HepG2 (cell line): ENCODE measurements at regions not wholly inside any gene's neighbourhood (a gene's known extent, or its start where the extent isn't known, plus 50 kb on each side); places are given as distances from the start of the nearest gene placed in this dataset.

Experiments
- ATAC-seq: fragments of 200-7000 bp; cut with Tn5 transposase; 3 replicates; pipeline ENCODE4 v1.9.1; 2020; ENCODE audit warnings: mild to moderate bottlenecking, moderate library complexity
- BruUV-seq: library from RNA; stranded (reverse); fragments of 400-500 nt; replicated peaks from 2 replicates; lab custom pipeline; 2021; lab: Mats Ljungman, UMichigan
- CTCF ChIA-PET: fragments of 300-600 bp; formaldehyde crosslinking; extraction: SDS; loops from one replicate; lab custom pipeline; 2021; ENCODE audit warnings: low total read pairs, inconsistent platforms, low intra/inter-chr PET ratio; lab: Yijun Ruan, JAX
- POLR2A ChIA-PET: fragments of 350-600 bp; sonication (Branson Sonifier 250); formaldehyde crosslinking; loops from one replicate; lab custom pipeline; 2020; ENCODE audit warnings: antibody characterized with exemption, inconsistent platforms; lab: Yijun Ruan, JAX
- DNase-seq: peaks from one replicate; pipeline ENCODE4 v3.0.0-alpha.2; 2015; ENCODE audit warnings: low spot score
- FAIRE-seq: peaks from 3 replicates; lab custom pipeline; 2011; peaks lifted over from hg19 to GRCh38; lab: Jason Lieb, UNC
- H2AFZ ChIP-seq: one replicate; pipeline ENCODE4 v1.6.1; 2011; ENCODE audit warnings: low read length, inconsistent platforms
- H3K27ac ChIP-seq: fragments of 300-600 bp; 3 replicates; pipeline ENCODE4 v1.8.0; 2011; ENCODE audit warnings: mixed run types, mild to moderate bottlenecking, mixed read lengths, low read length, inconsistent platforms; ENCODE audit not compliant: insufficient read depth; ENCODE audit errors: extremely low read length
- H3K27me3 ChIP-seq, 2 experiments: fragments of 200-600 bp in 1 of 2; 2 replicates in 1 of 2; 3 replicates in 1 of 2; pipeline versions ENCODE4 v1.6.0 to v1.8.0; 2011; ENCODE audit warnings: low read length in 2 of 2, mild to moderate bottlenecking in 2 of 2, moderate library complexity in 2 of 2, inconsistent platforms in 1 of 2; ENCODE audit not compliant: insufficient read depth in 2 of 2, control insufficient read depth in 1 of 2
- H3K36me3 ChIP-seq, 2 experiments: fragments of 200-600 bp in 1 of 2; replicated peaks in 1 of 2; 2 replicates in 1 of 2; 3 replicates in 1 of 2; pipeline versions ENCODE4 v1.5.1 to v1.8.0; 2011; ENCODE audit warnings: low read length in 2 of 2, inconsistent platforms in 1 of 2; ENCODE audit not compliant: insufficient read depth in 2 of 2, control insufficient read depth in 1 of 2
- H3K4me1 ChIP-seq: 2 replicates; pipeline ENCODE4 v1.5.1; 2012; ENCODE audit warnings: low read length, inconsistent platforms; ENCODE audit not compliant: insufficient read depth
- H3K4me2 ChIP-seq: 2 replicates; pipeline ENCODE4 v1.6.0; 2011; ENCODE audit warnings: low read depth, low read length, inconsistent platforms
- H3K4me3 ChIP-seq, 3 experiments: fragments of 200-600 bp in 1 of 3; sonication (generic), shearing (Covaris generic) in 1 of 3; replicated peaks in 1 of 3; 2 replicates each; pipeline ENCODE4 v1.5.1; 2011 to 2016; ENCODE audit warnings: low read length in 3 of 3, inconsistent platforms in 2 of 3, low read depth in 2 of 3, mild to moderate bottlenecking in 2 of 3, control low read depth in 1 of 3, mixed read lengths in 1 of 3; ENCODE audit not compliant: insufficient read depth in 1 of 3
- H3K79me2 ChIP-seq: one replicate; pipeline ENCODE4 v1.6.1; 2011; ENCODE audit warnings: low read length, inconsistent platforms; ENCODE audit not compliant: insufficient read depth
- H3K9ac ChIP-seq: 2 replicates; pipeline ENCODE4 v1.6.0; 2011; ENCODE audit warnings: mild to moderate bottlenecking, low read depth, low read length, inconsistent platforms; ENCODE audit not compliant: insufficient read depth
- H3K9me3 ChIP-seq: 2 replicates; pipeline ENCODE4 v1.5.1; 2012; ENCODE audit warnings: mild to moderate bottlenecking, low read length
- H4K20me1 ChIP-seq: 2 replicates; pipeline ENCODE4 v1.6.0; 2011; ENCODE audit warnings: inconsistent platforms, mild to moderate bottlenecking, low read length, moderate library complexity; ENCODE audit not compliant: insufficient read depth
- ATF7 ChIP-seq, 2 experiments: fragments of 450-650 bp in 1 of 2; sonication (generic) in 1 of 2; formaldehyde crosslinking in 1 of 2; IDR thresholded peaks; 2 replicates each; pipeline versions ENCODE4 v1.4.0 to v1.6.1; 2016 to 2020; ENCODE audit warnings: antibody characterized with exemption in 1 of 2, mild to moderate bottlenecking in 1 of 2, missing genetic modification reagents in 1 of 2
- ERF ChIP-seq: IDR thresholded peaks from 2 replicates; pipeline ENCODE4 v1.6.1; 2018; ENCODE audit warnings: missing biosample characterization, missing genetic modification reagents
- HDAC2 ChIP-seq: sonication (generic); formaldehyde crosslinking; IDR thresholded peaks from 2 replicates; pipeline ENCODE4 v1.4.0; 2020; ENCODE audit warnings: missing genetic modification reagents
- KDM3A ChIP-seq: IDR thresholded peaks from 2 replicates; pipeline ENCODE4 v1.6.1; 2018; ENCODE audit warnings: low read depth, missing compliant biosample characterization
- NR3C1 ChIP-seq: sonication (generic); formaldehyde crosslinking; IDR thresholded peaks from 2 replicates; pipeline ENCODE4 v1.4.0; 2020; ENCODE audit warnings: missing genetic modification reagents
- RBFOX2 ChIP-seq: fragments of 200-400 bp; formaldehyde crosslinking; IDR thresholded peaks from 2 replicates; pipeline ENCODE4 v1.6.1; 2017; ENCODE audit warnings: low read depth, mild to moderate bottlenecking, low read length
- SETDB1 ChIP-seq: sonication (generic); formaldehyde crosslinking; IDR thresholded peaks from 2 replicates; pipeline ENCODE4 v1.5.1; 2020; ENCODE audit warnings: missing genetic modification reagents, mild to moderate bottlenecking, borderline replicate concordance
- SRSF9 ChIP-seq: fragments of 200-400 bp; formaldehyde crosslinking; IDR thresholded peaks from 2 replicates; pipeline ENCODE4 v1.6.1; 2018; ENCODE audit warnings: borderline replicate concordance, mild to moderate bottlenecking, low read depth, low read length; ENCODE audit not compliant: insufficient read depth, poor library complexity, severe bottlenecking
- TBP ChIP-seq: sonication (generic); formaldehyde crosslinking; IDR thresholded peaks from 2 replicates; pipeline ENCODE4 v1.5.0; 2020; ENCODE audit warnings: missing genetic modification reagents
- ZBTB21 ChIP-seq: sonication (generic); formaldehyde crosslinking; IDR thresholded peaks from 2 replicates; pipeline ENCODE4 v1.4.0; 2020; ENCODE audit warnings: missing genetic modification reagents
- ZNF292 ChIP-seq: sonication (generic); formaldehyde crosslinking; IDR thresholded peaks from 2 replicates; pipeline ENCODE4 v1.8.1; 2022; ENCODE audit warnings: mild to moderate bottlenecking, low read depth, missing genetic modification reagents, borderline replicate concordance
- ZNF317 ChIP-seq: sonication (generic); formaldehyde crosslinking; IDR thresholded peaks from 2 replicates; pipeline ENCODE4 v1.5.0; 2020; ENCODE audit warnings: mild to moderate bottlenecking, missing genetic modification reagents
- ZNF501 ChIP-seq: sonication (generic); formaldehyde crosslinking; IDR thresholded peaks from 2 replicates; pipeline ENCODE4 v1.5.1; 2020; ENCODE audit warnings: mild to moderate bottlenecking, moderate library complexity, missing genetic modification reagents
- ZNF615 ChIP-seq: sonication (generic); formaldehyde crosslinking; IDR thresholded peaks from 2 replicates; pipeline ENCODE4 v1.5.0; 2020; ENCODE audit warnings: mild to moderate bottlenecking, missing genetic modification reagents, borderline replicate concordance
- ZNF724P ChIP-seq: sonication (generic); formaldehyde crosslinking; IDR thresholded peaks from 2 replicates; pipeline ENCODE4 v1.8.0; 2022; ENCODE audit warnings: missing genetic modification reagents, borderline replicate concordance
- ZNF768 ChIP-seq: sonication (generic); formaldehyde crosslinking; IDR thresholded peaks from 2 replicates; pipeline ENCODE4 v1.4.0; 2020; ENCODE audit warnings: missing genetic modification reagents
- ZNF772 ChIP-seq: sonication (generic); formaldehyde crosslinking; IDR thresholded peaks from 2 replicates; pipeline ENCODE4 v1.5.0; 2020; ENCODE audit warnings: mild to moderate bottlenecking, missing genetic modification reagents
- WGBS: methylation state at CpG from one replicate; pipeline ENCODE4 v1.1.6; 2017; ENCODE audit warnings: low lambda C conversion rate; 5-methylcytosine and 5-hydroxymethylcytosine counted together
- in situ Hi-C: cut with HindIII; loops from 2 replicates; pipeline ENCODE4 v1.10.0; 2017; ENCODE audit warnings: low pct_unique_long_range_greater_than_20kb; ENCODE audit not compliant: extremely low pct_ligation_motif_present
- intact Hi-C: fragments of 100-400 bp; cut with micrococcal nuclease; formaldehyde crosslinking; loops from one replicate; pipeline ENCODE4 v1.10.0; 2022; ENCODE audit not compliant: unreplicated experiment
- TF ChIP-seq, protein P1 (sequence below): sonication (generic); formaldehyde crosslinking; IDR thresholded peaks from 2 replicates; pipeline ENCODE4 v1.5.0; 2020; ENCODE audit warnings: missing genetic modification reagents
- TF ChIP-seq, protein P2 (sequence below): sonication (generic); formaldehyde crosslinking; IDR thresholded peaks from 2 replicates; pipeline ENCODE4 v1.8.1; 2023; ENCODE audit warnings: mild to moderate bottlenecking, moderate library complexity, missing genetic modification reagents

DNA sequence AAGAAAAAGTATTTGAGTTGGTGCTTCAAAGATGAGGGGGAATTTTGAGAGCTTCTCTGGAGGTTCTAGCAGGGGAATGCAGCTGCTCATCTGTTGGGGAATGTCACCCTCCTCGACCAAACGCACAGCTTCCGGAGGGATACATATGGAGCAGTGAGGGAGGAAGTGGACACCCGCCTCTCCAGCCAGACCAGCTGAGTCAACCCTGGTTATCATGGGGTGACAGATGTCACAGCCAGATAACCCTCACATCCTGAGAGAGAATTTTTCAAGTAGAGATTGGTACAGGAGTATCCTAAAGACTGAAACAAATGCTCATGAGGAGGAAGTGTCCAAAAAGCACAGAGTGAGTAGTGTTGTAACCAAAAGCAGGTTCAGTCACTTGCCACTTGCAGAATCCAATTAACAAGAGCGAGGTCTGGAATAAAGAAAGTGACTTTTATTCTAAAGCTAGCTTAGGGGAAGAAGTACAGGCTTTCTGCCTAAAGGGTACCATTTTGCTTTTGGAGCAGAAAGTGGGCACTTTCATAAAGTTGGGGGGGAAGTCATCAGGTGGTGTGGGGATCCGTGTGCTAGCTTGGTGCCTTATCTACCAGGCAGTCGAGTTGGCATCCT, 395.2 kb downstream of the RAD51AP2 start:
- intact Hi-C loops = loop anchor here (10.0 kb wide), 1 partner anchor 662 kb away; no protein-coding TSS in a partner anchor
- TF ChIP-seq ZNF501 (CRISPR knock-in tag) (no peak), ZBTB21 (CRISPR knock-in tag) (no peak), ZNF724P (CRISPR knock-in tag) (no peak), SETDB1 (CRISPR knock-in tag) (no peak), ZNF772 (no peak), HDAC2 (no peak), SRSF9 (no peak), ATF7 (IDR thresholded peaks at IDR 0.05) (no peak), ATF7 (CRISPR knock-in tag; IDR thresholded peaks at IDR 0.05) (no peak), KDM3A (no peak), TBP (CRISPR knock-in tag) (no peak), NR3C1 (CRISPR knock-in tag) (no peak), RBFOX2 (no peak), ZNF615 (no peak), ZNF317 (CRISPR knock-in tag) (no peak), ZNF768 (CRISPR knock-in tag) (no peak), ERF (no peak), ZNF292 (CRISPR knock-in tag) (no peak)
- TF ChIP-seq, protein P1, sequence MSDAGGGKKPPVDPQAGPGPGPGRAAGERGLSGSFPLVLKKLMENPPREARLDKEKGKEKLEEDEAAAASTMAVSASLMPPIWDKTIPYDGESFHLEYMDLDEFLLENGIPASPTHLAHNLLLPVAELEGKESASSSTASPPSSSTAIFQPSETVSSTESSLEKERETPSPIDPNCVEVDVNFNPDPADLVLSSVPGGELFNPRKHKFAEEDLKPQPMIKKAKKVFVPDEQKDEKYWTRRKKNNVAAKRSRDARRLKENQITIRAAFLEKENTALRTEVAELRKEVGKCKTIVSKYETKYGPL (CRISPR knock-in tag) = no peak
- TF ChIP-seq, protein P2, sequence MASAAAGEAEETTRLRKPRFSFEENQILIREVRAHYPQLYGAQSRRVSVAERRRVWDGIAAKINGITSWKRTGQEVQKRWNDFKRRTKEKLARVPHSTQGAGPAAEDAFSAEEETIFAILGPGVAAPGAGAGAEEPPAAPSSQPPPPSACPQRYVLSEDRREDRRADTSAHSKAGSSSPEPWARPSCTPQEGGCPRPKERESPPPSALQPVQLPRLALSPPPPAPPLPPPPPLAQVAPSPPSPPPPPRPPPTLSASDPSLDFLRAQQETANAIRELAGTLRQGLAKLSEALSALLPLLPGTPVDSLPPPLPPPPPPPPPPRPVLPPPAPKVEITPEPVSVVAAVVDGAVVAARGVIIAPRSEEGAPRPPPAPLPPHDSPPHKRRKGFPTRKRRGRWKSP (CRISPR knock-in tag) = no peak
- TF ChIP-seq, all 625 proteins: peak for 0
- Histone ChIP-seq H3K4me1 (no peaks in the 10 kb centered on the region), H3K27me3 (no peaks in the 10 kb centered on the region), H3K79me2 (no peaks in the 10 kb centered on the region), H3K27ac (no peak overlapping the region), H3K36me3 (no peaks in the 10 kb centered on the region), H3K4me3 (no peak overlapping the region), H4K20me1 (no peaks in the 10 kb centered on the region), H2AFZ (no peak overlapping the region), H3K4me2 (no peak overlapping the region), H3K9ac (no peak overlapping the region), H3K9me3 (no peaks in the 10 kb centered on the region)
- no peak for DNase-seq
- BruUV-seq = no TSS peak
- ChIA-PET CTCF (no interaction called here), POLR2A (no interaction called here)
- in situ Hi-C loops = no loop called here
- no peak for ATAC-seq
- WGBS = 9% methylated on average over 7 of the region's 7 CpGs
- no peak for FAIRE-seq
